VCaP (cell line): ENCODE measurements at regions not wholly inside any gene's neighbourhood (a gene's known extent, or its start where the extent isn't known, plus 50 kb on each side); places are given as distances from the start of the nearest gene placed in this dataset.
"Not testable (repeated sequence)": the region's sequence is repeated elsewhere in the genome, so short reads cannot be mapped to it uniquely, and the experiment has no call there.

Experiments used
- H3K27ac ChIP-seq: fragments of 450-650 bp; 2 replicates; pipeline ENCODE4 v1.5.1; 2017
- CTCF ChIP-seq: fragments of 450-650 bp; conservative IDR thresholded peaks from 2 replicates; pipeline ENCODE4 v1.5.1; 2017; ENCODE audit warnings: mild to moderate bottlenecking, moderate library complexity

- no peak for TF ChIP-seq CTCF
These were observed 72.8 kb upstream of the COL5A1 start for GRCh38 chr9:134568811-134569210.

GRCh38 chr9:134569626-134570025 lies 72.0 kb upstream of the COL5A1 start:
- no peak overlapping the region for H3K27ac ChIP-seq
- no peak for TF ChIP-seq CTCF

More at GRCh38 chr9:134568811-134569210, 72.8 kb upstream of the COL5A1 start:
- H3K27ac ChIP-seq = no peak overlapping the region

GRCh38 chr9:134570151-134570621 lies 71.4 kb upstream of the COL5A1 start:
- no peak overlapping the region for H3K27ac ChIP-seq
- TF ChIP-seq CTCF = no peak

GRCh38 chr9:134570711-134571325 lies 70.8 kb upstream of the COL5A1 start:
- H3K27ac ChIP-seq = no peak overlapping the region
- no peak for TF ChIP-seq CTCF

GRCh38 chr9:134571326-134571931 lies 70.2 kb upstream of the COL5A1 start:
- TF ChIP-seq CTCF = no peak
- H3K27ac ChIP-seq = no peak overlapping the region

- H3K27ac ChIP-seq = no peak overlapping the region
These were observed 69.4 kb upstream of the COL5A1 start for GRCh38 chr9:134571946-134572917.

GRCh38 chr9:134574686-134575085 lies 66.9 kb upstream of the COL5A1 start:
- not testable (repeated sequence) for H3K27ac ChIP-seq

More at GRCh38 chr9:134571946-134572917, 69.4 kb upstream of the COL5A1 start:
- no peak for TF ChIP-seq CTCF
